ENCODE measurements at regions not wholly inside any gene's neighbourhood (a gene's known extent, or its start where the extent isn't known, plus 50 kb on each side); places are given as distances from the start of the nearest gene placed in this dataset.
A peak's percentile ranks its signal among the peaks of the same experiment; 100 is the strongest.

- no peak for DNase-seq (ENCODE audit: low spot score)
- in situ Hi-C loops (cut with HindIII; ENCODE audit: low sequenced_read_pairs), result no loop called here
Observed at GRCh38 chr16:51773071-51773890, 622.2 kb upstream of the SALL1 start.

GRCh38 chr16:51766739-51767138, 615.7 kb upstream of the SALL1 start:
- in situ Hi-C loops (cut with HindIII; ENCODE audit: low sequenced_read_pairs), result no loop called here
- no peak for DNase-seq (ENCODE audit: low spot score)

DNA sequence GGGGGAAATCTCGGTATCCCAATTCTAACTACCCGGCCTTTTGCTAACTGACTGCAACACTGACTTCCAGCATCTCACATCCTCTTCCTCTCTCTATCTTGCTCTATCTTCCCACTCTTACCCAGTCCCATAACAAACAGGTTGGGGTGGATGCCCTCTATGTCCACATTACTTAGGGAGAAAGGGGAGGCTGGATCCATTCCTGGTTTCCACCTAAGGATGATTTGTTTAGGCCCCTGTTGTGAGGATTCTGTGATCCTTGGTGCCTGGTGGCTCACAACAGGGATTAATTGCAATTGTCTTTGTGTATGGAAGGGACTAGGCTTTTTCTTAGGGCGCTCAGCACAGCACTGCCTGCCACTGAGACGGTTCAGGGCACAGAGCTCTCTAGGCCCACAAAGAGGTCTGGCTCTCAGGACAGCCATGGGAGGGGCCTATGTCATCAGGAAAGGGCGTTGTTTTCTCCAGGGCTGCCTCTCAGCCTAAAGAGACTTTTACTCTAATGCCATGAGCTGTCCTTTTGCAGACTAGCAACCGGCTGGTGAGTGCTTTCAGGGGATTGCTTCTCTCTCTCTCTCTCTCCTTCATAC, 612.1 kb upstream of the SALL1 start:
- DNase-seq (ENCODE audit: low spot score), result no peak
- in situ Hi-C loops (cut with HindIII; ENCODE audit: low sequenced_read_pairs), result no loop called here

GRCh38 chr16:51762081-51762996, 611.3 kb upstream of the SALL1 start:
- peak; percentile 36 for DNase-seq (ENCODE audit: low spot score)
- in situ Hi-C loops (cut with HindIII; ENCODE audit: low sequenced_read_pairs), result no loop called here

DNA sequence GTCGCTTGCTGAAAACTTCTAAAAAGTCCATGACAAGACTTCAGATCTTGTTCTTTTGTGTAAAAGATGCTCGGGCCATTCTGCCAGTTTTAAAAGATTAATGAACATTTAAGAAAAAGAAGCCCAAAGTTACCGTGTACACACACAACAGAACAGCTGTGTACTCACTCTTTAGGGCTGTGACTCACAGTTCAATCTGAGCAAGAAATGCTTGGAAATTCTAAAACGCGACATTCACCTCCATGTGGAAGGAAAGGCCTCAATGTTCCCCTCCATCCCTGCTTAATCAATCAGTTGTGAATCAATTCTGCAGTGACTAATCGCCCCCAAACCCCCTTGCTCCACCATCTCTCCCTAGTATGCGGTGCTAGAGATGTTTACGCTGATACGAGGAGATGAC, 609.9 kb upstream of the SALL1 start:
- in situ Hi-C loops (cut with HindIII; ENCODE audit: low sequenced_read_pairs), result no loop called here
- DNase-seq (ENCODE audit: low spot score), result no peak

- in situ Hi-C loops (cut with HindIII; ENCODE audit: low sequenced_read_pairs), result no loop called here
- no peak for DNase-seq (ENCODE audit: low spot score)
Observed at GRCh38 chr16:51759999-51760398, 608.9 kb upstream of the SALL1 start.

GRCh38 chr16:51759329-51759728, 608.3 kb upstream of the SALL1 start:
- DNase-seq (ENCODE audit: low spot score), result no peak
- in situ Hi-C loops (cut with HindIII; ENCODE audit: low sequenced_read_pairs), result no loop called here

DNA sequence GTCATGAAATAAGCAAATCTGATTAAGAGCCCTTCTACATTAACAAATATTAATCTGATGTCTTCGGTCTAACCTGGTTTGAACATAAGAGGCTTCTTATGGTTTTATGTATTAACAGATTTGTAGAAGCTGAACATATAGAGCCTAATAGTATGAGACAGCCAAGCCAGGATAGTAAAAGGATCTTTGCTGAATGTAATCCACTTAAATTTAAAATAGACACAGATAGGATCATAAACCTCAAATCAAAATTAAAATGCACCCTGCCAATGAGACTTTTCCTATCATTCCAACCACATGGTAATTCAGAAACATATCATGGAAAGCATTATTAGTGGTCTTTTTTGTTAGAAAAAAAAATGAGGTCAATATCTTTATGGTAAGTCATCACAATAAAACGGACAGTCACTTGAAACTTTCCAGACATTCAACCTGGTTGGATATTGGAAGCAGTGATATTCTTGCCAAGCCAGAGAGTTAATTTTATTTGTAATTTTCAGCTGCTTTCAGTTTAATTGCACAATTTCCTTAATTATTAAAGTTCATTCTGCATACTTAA, 606.9 kb upstream of the SALL1 start:
- DNase-seq (ENCODE audit: low spot score), result no peak
- in situ Hi-C loops (cut with HindIII; ENCODE audit: low sequenced_read_pairs), result no loop called here

GRCh38 chr16:51757505-51757904, 606.4 kb upstream of the SALL1 start:
- in situ Hi-C loops (cut with HindIII; ENCODE audit: low sequenced_read_pairs), result no loop called here
- no peak for DNase-seq (ENCODE audit: low spot score)

DNA sequence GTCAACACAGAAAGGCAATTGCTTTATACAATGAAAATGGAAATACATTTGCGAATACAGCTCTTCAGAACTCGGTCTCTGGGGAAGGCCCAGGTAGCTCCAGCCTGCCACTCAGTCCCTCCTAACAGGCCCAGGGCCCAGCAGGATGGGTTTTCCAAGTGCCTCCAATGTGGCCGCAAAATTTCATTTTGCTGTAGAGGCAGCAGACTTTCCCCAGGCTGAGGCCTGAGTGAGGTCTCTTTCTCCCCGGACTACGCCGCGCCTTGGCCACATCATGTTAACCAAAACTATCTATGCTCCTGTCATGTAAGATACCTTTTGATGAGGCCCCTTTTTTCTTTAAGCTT, 606.0 kb upstream of the SALL1 start:
- no peak for DNase-seq (ENCODE audit: low spot score)
- in situ Hi-C loops (cut with HindIII; ENCODE audit: low sequenced_read_pairs), result no loop called here

DNA sequence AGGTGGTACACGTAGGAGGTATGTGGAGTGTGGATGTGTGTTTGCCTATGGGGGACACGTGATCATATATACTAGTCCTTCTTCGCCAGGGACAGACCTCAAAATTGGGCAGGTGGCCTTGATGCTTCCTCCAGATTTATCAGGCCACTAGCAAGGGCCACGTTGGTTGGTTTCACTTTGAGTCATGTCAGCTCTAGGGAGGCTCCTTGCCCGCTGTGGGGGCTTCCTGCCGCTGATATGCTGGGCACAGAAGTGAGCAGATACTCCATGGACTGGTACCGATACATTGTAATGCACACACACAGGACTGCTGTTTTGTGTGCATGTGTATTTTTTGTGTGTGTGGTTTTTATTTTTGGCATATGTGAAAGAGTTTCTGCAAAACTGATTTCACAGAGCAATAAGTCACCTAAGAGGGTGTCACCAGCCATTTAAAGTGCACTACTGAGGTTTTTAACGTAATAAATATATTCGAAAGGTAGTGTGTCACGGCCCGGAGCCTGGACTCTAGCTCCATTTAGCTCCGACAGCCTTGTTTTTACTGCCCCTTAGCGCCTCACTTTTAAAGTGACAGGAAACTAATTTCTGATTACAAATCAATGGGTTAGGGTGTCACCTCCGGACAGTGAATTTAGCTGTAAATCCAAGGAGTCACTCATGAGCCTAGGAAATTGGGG, 605.5 kb upstream of the SALL1 start:
- in situ Hi-C loops (cut with HindIII; ENCODE audit: low sequenced_read_pairs), result no loop called here
- no peak for DNase-seq (ENCODE audit: low spot score)

DNA sequence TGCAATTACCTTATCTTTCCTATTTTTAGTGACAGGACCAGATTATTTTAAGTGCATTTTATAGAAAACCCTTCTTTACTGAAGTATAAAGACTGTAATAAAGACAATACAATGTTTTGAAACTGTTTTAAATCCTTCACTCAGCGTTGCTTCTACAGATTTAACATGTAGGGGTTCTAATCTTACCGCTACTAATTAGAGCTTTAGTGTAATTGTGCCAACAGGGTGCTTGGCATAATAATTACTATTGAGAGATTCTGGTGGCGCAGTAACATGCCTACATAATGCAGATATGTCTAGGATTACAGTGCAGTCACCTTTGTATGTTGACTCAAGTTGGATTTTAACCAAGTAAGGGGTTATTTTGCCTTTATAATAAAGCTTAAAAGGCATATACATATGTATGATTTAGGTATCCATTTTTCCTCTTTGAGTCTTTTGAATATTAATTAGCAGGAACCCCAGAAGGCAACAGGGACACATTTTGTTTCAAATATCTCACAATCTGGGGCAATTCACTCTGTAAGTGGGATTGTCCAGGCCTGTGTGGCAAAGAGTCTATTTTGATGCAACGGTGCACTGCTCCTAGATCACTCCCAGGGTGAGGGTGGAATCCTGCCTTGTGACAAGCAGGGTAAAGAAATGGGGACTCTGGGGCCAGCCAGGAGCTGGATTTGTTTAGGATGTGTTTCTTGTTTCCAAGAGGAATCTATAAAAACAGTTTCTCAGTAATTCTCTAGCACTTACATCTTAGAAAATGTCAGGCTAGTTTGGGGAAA, 604.7 kb upstream of the SALL1 start:
- no peak for DNase-seq (ENCODE audit: low spot score)
- in situ Hi-C loops (cut with HindIII; ENCODE audit: low sequenced_read_pairs), result no loop called here

- DNase-seq (ENCODE audit: low spot score), result no peak
Observed at GRCh38 chr16:51755039-51755501, 604.0 kb upstream of the SALL1 start.

GRCh38 chr16:51753467-51754127, 602.5 kb upstream of the SALL1 start:
- DNase-seq (ENCODE audit: low spot score), result no peak
- in situ Hi-C loops (cut with HindIII; ENCODE audit: low sequenced_read_pairs), result no loop called here

More at GRCh38 chr16:51755039-51755501, 604.0 kb upstream of the SALL1 start:
- in situ Hi-C loops (cut with HindIII; ENCODE audit: low sequenced_read_pairs), result no loop called here

DNA sequence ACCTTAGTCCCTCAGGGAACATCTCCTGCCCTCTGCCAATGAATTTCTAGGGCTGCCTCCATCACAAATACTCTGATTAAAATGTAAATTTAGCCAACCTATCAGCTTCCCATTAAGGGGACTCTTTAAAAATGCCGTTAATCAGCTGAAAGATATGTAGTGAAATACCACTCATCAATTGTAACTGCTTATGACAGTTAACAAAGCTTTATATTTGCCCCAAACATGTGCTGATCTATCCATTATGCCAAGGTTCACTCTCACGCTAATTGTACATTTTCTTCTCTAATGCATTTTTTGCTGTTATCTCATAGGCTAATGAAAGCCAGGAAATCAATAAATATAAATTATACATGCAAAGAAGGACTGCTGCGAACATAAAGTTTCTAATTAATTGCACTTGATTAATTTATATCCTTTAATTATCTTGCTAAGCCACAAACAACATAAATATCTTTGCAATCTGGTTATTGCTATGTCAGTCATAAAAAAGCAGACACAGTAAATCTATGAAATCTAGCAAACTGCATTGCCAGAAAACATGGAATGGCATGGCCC, 601.4 kb upstream of the SALL1 start:
- DNase-seq (ENCODE audit: low spot score), result no peak
- in situ Hi-C loops (cut with HindIII; ENCODE audit: low sequenced_read_pairs), result no loop called here

GRCh38 chr16:51747329-51747728, 596.3 kb upstream of the SALL1 start:
- in situ Hi-C loops (cut with HindIII; ENCODE audit: low sequenced_read_pairs), result no loop called here
- DNase-seq (ENCODE audit: low spot score), result no peak

DNA sequence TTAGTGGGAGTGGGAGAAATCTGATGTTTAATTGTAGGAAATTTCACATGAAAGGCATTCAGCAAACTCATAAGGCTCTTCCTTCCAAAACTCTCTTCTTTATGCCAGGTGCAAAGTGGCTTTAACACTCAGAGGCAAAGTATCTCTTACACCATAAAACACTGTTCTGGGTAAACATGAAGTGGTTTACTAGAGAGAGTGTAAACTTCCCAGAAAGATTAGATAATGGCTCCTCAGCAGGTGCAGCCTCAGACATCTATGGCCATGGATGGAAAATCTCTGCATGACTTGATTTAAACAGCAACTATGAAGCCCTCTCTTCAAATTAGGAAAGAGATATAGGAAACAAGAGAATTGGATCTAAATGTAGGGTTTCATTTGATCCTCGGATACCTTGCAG, 583.1 kb upstream of the SALL1 start:
- in situ Hi-C loops (cut with HindIII; ENCODE audit: low sequenced_read_pairs), result no loop called here
- no peak for DNase-seq (ENCODE audit: low spot score)

DNA sequence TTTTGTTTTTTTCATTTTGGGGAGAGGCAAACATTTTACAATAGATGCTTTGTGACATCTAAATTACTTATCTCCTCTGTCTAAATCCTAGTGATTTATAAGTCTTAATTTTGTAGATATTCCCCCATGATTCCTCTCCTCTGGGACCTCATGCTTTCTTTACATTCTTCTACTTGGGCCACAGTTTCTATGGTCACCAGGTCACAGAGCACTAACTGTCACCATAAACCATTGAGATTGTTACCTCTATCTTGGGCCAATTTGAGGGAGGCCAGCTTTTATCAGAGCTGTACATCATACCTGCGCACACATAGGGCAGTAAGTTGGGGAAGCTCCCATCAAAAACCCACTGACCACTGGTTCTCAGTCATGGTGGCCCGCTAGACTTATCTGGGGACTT, 582.1 kb upstream of the SALL1 start:
- in situ Hi-C loops (cut with HindIII; ENCODE audit: low sequenced_read_pairs), result no loop called here

More for the DNA sequence above, 582.1 kb upstream of the SALL1 start:
- DNase-seq (ENCODE audit: low spot score), result no peak
